Activated CD4-positive, alpha-beta T cell treated with anti-CD3 and anti-CD28 coated beads, Interleukin-2, amount 10 ng/mL, durations not matched to agents 7 days and 5 days (primary cell): ENCODE measurements at regions not wholly inside any gene's neighbourhood (a gene's known extent, or its start where the extent isn't known, plus 50 kb on each side); places are given as distances from the start of the nearest gene placed in this dataset.
"Not testable (repeated sequence)": the region's sequence is repeated elsewhere in the genome, so short reads cannot be mapped to it uniquely, and the experiment has no call there.

Experiments
- CTCF ChIA-PET: fragments of 350-600 bp; sonication (Branson Sonifier 250); formaldehyde crosslinking; loops from one replicate; lab custom pipeline; 2021; ENCODE audit warnings: antibody characterized with exemption; lab: Charles Lee
- POLR2A ChIA-PET: fragments of 350-600 bp; sonication (Branson Sonifier 250); formaldehyde crosslinking; loops from one replicate; lab custom pipeline; 2021; ENCODE audit warnings: antibody characterized with exemption; lab: Charles Lee
- DNase-seq: peaks from one replicate; pipeline ENCODE4 v3.0.0-alpha.2; 2020
- H3K27ac Mint-ChIP-seq: one replicate; pipeline ENCODE4 v1.8.0; 2021; ENCODE audit warnings: mild to moderate bottlenecking, moderate library complexity, mixed read lengths
- H3K27me3 Mint-ChIP-seq: one replicate; pipeline ENCODE4 v1.8.0; 2021; ENCODE audit warnings: mixed read lengths
- H3K36me3 Mint-ChIP-seq: one replicate; pipeline ENCODE4 v1.8.0; 2021; ENCODE audit warnings: low read depth, mixed read lengths
- H3K4me1 Mint-ChIP-seq: one replicate; pipeline ENCODE4 v1.8.0; 2021; ENCODE audit warnings: mixed read lengths
- H3K4me3 Mint-ChIP-seq: one replicate; pipeline ENCODE4 v1.8.0; 2021; ENCODE audit warnings: mild to moderate bottlenecking, moderate library complexity, mixed read lengths
- H3K9me3 Mint-ChIP-seq: one replicate; pipeline ENCODE4 v1.8.0; 2021; ENCODE audit warnings: mixed read lengths

GRCh38 chr9:135173066-135173465 lies 85.6 kb downstream of the OLFM1 start:
- CTCF ChIA-PET = no interaction called here
- Mint-ChIP-seq H3K27me3 (no peaks in the 10 kb centered on the region), H3K27ac (no peak overlapping the region), H3K4me3 (no peak overlapping the region), H3K4me1 (no peaks in the 10 kb centered on the region), H3K9me3 (peaks cover 4% of the 10 kb centered on the region), H3K36me3 (no peaks in the 10 kb centered on the region)
- POLR2A ChIA-PET = no interaction called here
- DNase-seq = no peak

- peaks cover 4% of the 10 kb centered on the region for H3K9me3 Mint-ChIP-seq
- no peaks in the 10 kb centered on the region for H3K27me3 Mint-ChIP-seq
- H3K4me3 Mint-ChIP-seq = no peak overlapping the region
- no peaks in the 10 kb centered on the region for H3K4me1 Mint-ChIP-seq
- H3K27ac Mint-ChIP-seq = no peak overlapping the region
- ChIA-PET POLR2A (no interaction called here), CTCF (no interaction called here)
- no peak for DNase-seq
- H3K36me3 Mint-ChIP-seq = no peaks in the 10 kb centered on the region
Measured at GRCh38 chr9:135174248-135174647, 86.8 kb downstream of the OLFM1 start.

GRCh38 chr9:135174981-135175380 lies 87.5 kb downstream of the OLFM1 start:
- H3K4me1 Mint-ChIP-seq = no peaks in the 10 kb centered on the region
- no peaks in the 10 kb centered on the region for H3K36me3 Mint-ChIP-seq
- CTCF ChIA-PET = no interaction called here
- H3K9me3 Mint-ChIP-seq = peaks cover under 1% of the 10 kb centered on the region
- POLR2A ChIA-PET = no interaction called here
- no peak overlapping the region for H3K27ac Mint-ChIP-seq
- no peak for DNase-seq
- H3K27me3 Mint-ChIP-seq = no peaks in the 10 kb centered on the region
- H3K4me3 Mint-ChIP-seq = no peak overlapping the region

- H3K9me3 Mint-ChIP-seq = no peaks in the 10 kb centered on the region
- ChIA-PET POLR2A (no interaction called here), CTCF (no interaction called here)
- no peaks in the 10 kb centered on the region for H3K4me1 Mint-ChIP-seq
- no peaks in the 10 kb centered on the region for H3K36me3 Mint-ChIP-seq
- no peaks in the 10 kb centered on the region for H3K27me3 Mint-ChIP-seq
- H3K4me3 Mint-ChIP-seq = no peak overlapping the region
- no peak overlapping the region for H3K27ac Mint-ChIP-seq
- no peak for DNase-seq
Measured at GRCh38 chr9:135176284-135176683, 88.8 kb downstream of the OLFM1 start.

GRCh38 chr9:135177562-135177961 lies 90.1 kb downstream of the OLFM1 start:
- CTCF ChIA-PET, H3K4me3 Mint-ChIP-seq, H3K36me3 Mint-ChIP-seq, POLR2A ChIA-PET, H3K9me3 Mint-ChIP-seq, H3K4me1 Mint-ChIP-seq, DNase-seq, H3K27me3 Mint-ChIP-seq, H3K27ac Mint-ChIP-seq: not testable (repeated sequence)

GRCh38 chr9:135178498-135178897 lies 91.0 kb downstream of the OLFM1 start:
- ChIA-PET CTCF (no interaction called here), POLR2A (no interaction called here)
- Mint-ChIP-seq H3K9me3 (no peaks in the 10 kb centered on the region), H3K27me3 (no peaks in the 10 kb centered on the region), H3K36me3 (no peaks in the 10 kb centered on the region), H3K4me1 (no peaks in the 10 kb centered on the region), H3K4me3 (no peak overlapping the region), H3K27ac (no peak overlapping the region)
- no peak for DNase-seq

- Mint-ChIP-seq H3K9me3 (no peaks in the 10 kb centered on the region), H3K27me3 (no peaks in the 10 kb centered on the region), H3K27ac (no peak overlapping the region), H3K4me1 (no peaks in the 10 kb centered on the region), H3K36me3 (no peaks in the 10 kb centered on the region), H3K4me3 (no peak overlapping the region)
- ChIA-PET POLR2A (no interaction called here), CTCF (no interaction called here)
- DNase-seq = no peak
Measured at GRCh38 chr9:135179041-135179440, 91.6 kb downstream of the OLFM1 start.

- Mint-ChIP-seq H3K27ac (no peak overlapping the region), H3K9me3 (no peaks in the 10 kb centered on the region), H3K36me3 (no peaks in the 10 kb centered on the region), H3K4me3 (no peak overlapping the region), H3K27me3 (no peaks in the 10 kb centered on the region), H3K4me1 (no peaks in the 10 kb centered on the region)
- CTCF ChIA-PET = no interaction called here
- POLR2A ChIA-PET = no interaction called here
- DNase-seq = no peak
Measured at GRCh38 chr9:135179976-135180375, 92.5 kb downstream of the OLFM1 start.

GRCh38 chr9:135180586-135180985 lies 93.1 kb downstream of the OLFM1 start:
- no peak for DNase-seq
- Mint-ChIP-seq H3K36me3 (no peaks in the 10 kb centered on the region), H3K27me3 (no peaks in the 10 kb centered on the region), H3K27ac (no peak overlapping the region), H3K4me3 (no peak overlapping the region), H3K4me1 (no peaks in the 10 kb centered on the region), H3K9me3 (no peaks in the 10 kb centered on the region)
- ChIA-PET POLR2A (no interaction called here), CTCF (no interaction called here)

- H3K4me3 Mint-ChIP-seq = no peak overlapping the region
- no peak for DNase-seq
- H3K4me1 Mint-ChIP-seq = no peaks in the 10 kb centered on the region
- POLR2A ChIA-PET = no interaction called here
- CTCF ChIA-PET = no interaction called here
- no peak overlapping the region for H3K27ac Mint-ChIP-seq
- no peaks in the 10 kb centered on the region for H3K36me3 Mint-ChIP-seq
- no peaks in the 10 kb centered on the region for H3K9me3 Mint-ChIP-seq
- no peaks in the 10 kb centered on the region for H3K27me3 Mint-ChIP-seq
Measured at GRCh38 chr9:135181336-135181735, 93.9 kb downstream of the OLFM1 start.

- H3K4me1 Mint-ChIP-seq, H3K27me3 Mint-ChIP-seq, POLR2A ChIA-PET, DNase-seq, H3K9me3 Mint-ChIP-seq, CTCF ChIA-PET, H3K27ac Mint-ChIP-seq, H3K4me3 Mint-ChIP-seq, H3K36me3 Mint-ChIP-seq: not testable (repeated sequence)
Measured at GRCh38 chr9:135181841-135182240, 94.4 kb downstream of the OLFM1 start.

- POLR2A ChIA-PET = no interaction called here
- no peaks in the 10 kb centered on the region for H3K27me3 Mint-ChIP-seq
Measured at GRCh38 chr9:135183069-135183468, 95.6 kb downstream of the OLFM1 start.

GRCh38 chr9:135183528-135184180 lies 96.2 kb downstream of the OLFM1 start:
- DNase-seq = no peak
- H3K9me3 Mint-ChIP-seq = no peaks in the 10 kb centered on the region
- no peak overlapping the region for H3K27ac Mint-ChIP-seq
- H3K27me3 Mint-ChIP-seq = no peaks in the 10 kb centered on the region
- no peaks in the 10 kb centered on the region for H3K36me3 Mint-ChIP-seq
- ChIA-PET POLR2A (no interaction called here), CTCF (no interaction called here)
- H3K4me1 Mint-ChIP-seq = no peaks in the 10 kb centered on the region
- no peak overlapping the region for H3K4me3 Mint-ChIP-seq

More at GRCh38 chr9:135183069-135183468, 95.6 kb downstream of the OLFM1 start:
- H3K4me1 Mint-ChIP-seq = no peaks in the 10 kb centered on the region
- no peak overlapping the region for H3K27ac Mint-ChIP-seq
- CTCF ChIA-PET = no interaction called here
- no peaks in the 10 kb centered on the region for H3K36me3 Mint-ChIP-seq
- DNase-seq = no peak
- H3K4me3 Mint-ChIP-seq = no peak overlapping the region
- H3K9me3 Mint-ChIP-seq = no peaks in the 10 kb centered on the region
